PC-3 (cell line): ENCODE measurements at regions not wholly inside any gene's neighbourhood (a gene's known extent, or its start where the extent isn't known, plus 50 kb on each side); places are given as distances from the start of the nearest gene placed in this dataset.

Source experiments
- ATAC-seq: fragments of 200-7000 bp; cut with Tn5 transposase; 2 replicates; pipeline ENCODE4 v1.9.1; 2020; ENCODE audit warnings: mild to moderate bottlenecking, moderate library complexity
- BruUV-seq: library from RNA; stranded (reverse); fragments of 400-500 nt; replicated peaks from 2 replicates; lab custom pipeline; 2021; lab: Mats Ljungman, UMichigan
- CTCF ChIA-PET: fragments of 300-600 bp; sonication (Branson Sonifier 250); formaldehyde crosslinking; loops from one replicate; lab custom pipeline; 2022; ENCODE audit warnings: antibody characterized with exemption; lab: Charles Lee
- POLR2A ChIA-PET: fragments of 300-600 bp; sonication (Branson Sonifier 250); formaldehyde crosslinking; loops from one replicate; lab custom pipeline; 2022; ENCODE audit warnings: antibody characterized with exemption; ENCODE audit not compliant: unreplicated experiment; lab: Charles Lee
- DNase-seq: peaks from one replicate; pipeline ENCODE4 v3.0.0-alpha.2; 2015
- H2AFZ ChIP-seq: fragments of 300-600 bp; sonication (generic); 2 replicates; pipeline ENCODE4 v1.6.0; 2016; ENCODE audit warnings: antibody characterized with exemption, low read length
- H3F3A ChIP-seq: fragments of 300-600 bp; sonication (generic); one replicate; pipeline ENCODE4 v1.6.0; 2017; ENCODE audit warnings: antibody characterized with exemption, low read length, control low read depth, mild to moderate bottlenecking; ENCODE audit not compliant: unreplicated experiment
- H3K27ac ChIP-seq: fragments of 300-600 bp; sonication (generic); 2 replicates; pipeline ENCODE4 v1.5.1; 2016; ENCODE audit warnings: mild to moderate bottlenecking, low read length
- H3K27me3 ChIP-seq: fragments of 300-600 bp; sonication (generic); 2 replicates; pipeline ENCODE4 v1.6.1; 2016; ENCODE audit warnings: low read length, mixed read lengths
- H3K36me3 ChIP-seq: fragments of 300-600 bp; sonication (generic); 2 replicates; pipeline ENCODE4 v1.6.1; 2016; ENCODE audit warnings: low read depth, mixed run types, low read length, mixed read lengths
- H3K4me1 ChIP-seq: fragments of 300-600 bp; sonication (generic); 2 replicates; pipeline ENCODE4 v1.5.1; 2016; ENCODE audit warnings: low read length; ENCODE audit not compliant: insufficient read depth
- H3K4me2 ChIP-seq: fragments of 300-600 bp; sonication (generic); 2 replicates; pipeline ENCODE4 v1.6.0; 2016; ENCODE audit warnings: low read length
- H3K4me3 ChIP-seq: fragments of 300-600 bp; sonication (generic); 2 replicates; pipeline ENCODE4 v1.5.1; 2016; ENCODE audit warnings: mild to moderate bottlenecking, low read length, mixed read lengths
- H3K79me2 ChIP-seq: fragments of 300-600 bp; sonication (generic); 2 replicates; pipeline ENCODE4 v1.6.1; 2017; ENCODE audit warnings: low read length, mixed read lengths
- H3K9ac ChIP-seq: fragments of 300-600 bp; sonication (generic); 2 replicates; pipeline ENCODE4 v1.6.0; 2016; ENCODE audit warnings: mild to moderate bottlenecking, low read length
- H3K9me2 ChIP-seq: fragments of 300-600 bp; sonication (generic); replicated peaks from 2 replicates; pipeline ENCODE4 v1.6.1; 2016; ENCODE audit warnings: mixed run types, low read length, mixed read lengths
- H3K9me3 ChIP-seq: fragments of 300-600 bp; sonication (generic); 2 replicates; pipeline ENCODE4 v1.6.1; 2016; ENCODE audit warnings: low read length, mixed read lengths
- H4K20me1 ChIP-seq: fragments of 300-600 bp; sonication (generic); 2 replicates; pipeline ENCODE4 v1.6.1; 2016; ENCODE audit warnings: low read length, mixed read lengths
- EZH2 ChIP-seq: fragments of 300-600 bp; sonication (generic); IDR thresholded peaks from one replicate; pipeline ENCODE4 v1.6.1; 2017; ENCODE audit warnings: antibody characterized with exemption, mild to moderate bottlenecking, low read length; ENCODE audit not compliant: unreplicated experiment
- EZH2phosphoT487 ChIP-seq: fragments of 300-600 bp; sonication (generic); IDR thresholded peaks from 2 replicates; pipeline ENCODE4 v1.6.1; 2018; ENCODE audit warnings: mild to moderate bottlenecking, antibody characterized with exemption, low read length, borderline replicate concordance
- intact Hi-C: fragments of 100-400 bp; cut with micrococcal nuclease; formaldehyde crosslinking; loops from 2 replicates; pipeline ENCODE4 v1.9.0; 2023
- TF ChIP-seq, protein P1 (sequence below): fragments of 300-600 bp; sonication (generic); conservative IDR thresholded peaks from 2 replicates; pipeline ENCODE4 v1.5.1; 2017; ENCODE audit warnings: antibody characterized with exemption, low read depth, mild to moderate bottlenecking, low read length

DNA sequence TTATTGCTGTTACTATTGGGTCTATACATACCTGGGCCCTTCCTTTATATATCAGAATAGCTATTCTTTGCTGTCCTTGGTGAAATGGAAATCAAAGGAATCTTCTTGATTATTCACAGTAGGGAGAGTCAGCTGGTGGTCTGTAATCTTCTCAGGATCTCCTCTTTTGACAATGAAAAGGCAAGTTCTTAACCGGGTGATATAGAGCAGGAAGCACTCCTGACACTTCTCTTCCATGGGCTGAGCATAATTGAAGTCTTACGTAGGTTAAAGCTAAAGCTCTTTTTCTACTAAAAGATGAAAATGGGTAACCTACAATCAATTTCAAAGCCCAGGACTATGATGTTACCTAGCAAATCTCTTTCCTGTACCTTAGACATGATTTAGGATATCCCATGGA is 274.9 kb upstream of the LCORL start:
- POLR2A ChIA-PET = interaction anchor here (0.7 kb wide), 1 partner anchor 50 kb away, joined by 5 read pairs; no protein-coding TSS in a partner anchor
- H3K79me2 ChIP-seq = no peaks in the 10 kb centered on the region
- no TSS peak for BruUV-seq
- no peaks in the 10 kb centered on the region for H3K9me2 ChIP-seq
- H3K9ac ChIP-seq = no peak overlapping the region
- no peak overlapping the region for H2AFZ ChIP-seq
- no peak for ATAC-seq
- intact Hi-C loops = no loop called here
- H3K27me3 ChIP-seq = peaks cover 8% of the 10 kb centered on the region
- H3K4me1 ChIP-seq = no peaks in the 10 kb centered on the region
- no peaks in the 10 kb centered on the region for H3K36me3 ChIP-seq
- TF ChIP-seq, protein P1, sequence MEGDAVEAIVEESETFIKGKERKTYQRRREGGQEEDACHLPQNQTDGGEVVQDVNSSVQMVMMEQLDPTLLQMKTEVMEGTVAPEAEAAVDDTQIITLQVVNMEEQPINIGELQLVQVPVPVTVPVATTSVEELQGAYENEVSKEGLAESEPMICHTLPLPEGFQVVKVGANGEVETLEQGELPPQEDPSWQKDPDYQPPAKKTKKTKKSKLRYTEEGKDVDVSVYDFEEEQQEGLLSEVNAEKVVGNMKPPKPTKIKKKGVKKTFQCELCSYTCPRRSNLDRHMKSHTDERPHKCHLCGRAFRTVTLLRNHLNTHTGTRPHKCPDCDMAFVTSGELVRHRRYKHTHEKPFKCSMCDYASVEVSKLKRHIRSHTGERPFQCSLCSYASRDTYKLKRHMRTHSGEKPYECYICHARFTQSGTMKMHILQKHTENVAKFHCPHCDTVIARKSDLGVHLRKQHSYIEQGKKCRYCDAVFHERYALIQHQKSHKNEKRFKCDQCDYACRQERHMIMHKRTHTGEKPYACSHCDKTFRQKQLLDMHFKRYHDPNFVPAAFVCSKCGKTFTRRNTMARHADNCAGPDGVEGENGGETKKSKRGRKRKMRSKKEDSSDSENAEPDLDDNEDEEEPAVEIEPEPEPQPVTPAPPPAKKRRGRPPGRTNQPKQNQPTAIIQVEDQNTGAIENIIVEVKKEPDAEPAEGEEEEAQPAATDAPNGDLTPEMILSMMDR = no peak
- TF ChIP-seq EZH2phosphoT487 (no peak), EZH2 (no peak)
- H3F3A ChIP-seq = no peaks in the 10 kb centered on the region
- no peaks in the 10 kb centered on the region for H3K9me3 ChIP-seq
- H3K4me3 ChIP-seq = no peak overlapping the region
- no peak overlapping the region for H3K27ac ChIP-seq
- H3K4me2 ChIP-seq = no peak overlapping the region
- CTCF ChIA-PET = no interaction called here
- DNase-seq = no peak
- H4K20me1 ChIP-seq = no peaks in the 10 kb centered on the region

DNA sequence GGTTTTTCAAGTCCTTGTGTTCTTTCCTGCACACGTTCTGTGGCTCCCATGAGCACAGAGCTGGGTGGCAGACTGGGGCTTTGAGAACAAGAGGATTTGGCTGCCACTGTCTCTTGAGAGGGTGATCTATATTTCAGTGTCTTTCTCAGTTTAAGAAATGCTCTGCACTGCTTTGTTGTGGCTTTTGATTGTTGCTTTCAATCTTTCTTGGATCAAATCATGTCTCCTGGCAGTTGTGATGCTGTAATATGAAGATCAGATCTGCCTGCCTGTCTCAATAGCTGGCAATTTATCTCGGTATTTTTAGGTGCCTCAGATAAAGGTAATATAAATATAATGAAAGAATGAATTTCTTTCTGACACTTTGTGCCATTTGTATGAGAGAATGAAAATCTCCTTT is 273.3 kb upstream of the LCORL start:
- Histone ChIP-seq H3K9ac (no peak overlapping the region), H3K27me3 (peaks cover 8% of the 10 kb centered on the region), H2AFZ (no peak overlapping the region), H3K36me3 (no peaks in the 10 kb centered on the region), H3K9me3 (no peaks in the 10 kb centered on the region), H3K9me2 (no peaks in the 10 kb centered on the region), H3K4me1 (no peaks in the 10 kb centered on the region), H4K20me1 (no peaks in the 10 kb centered on the region), H3K27ac (no peak overlapping the region), H3F3A (no peaks in the 10 kb centered on the region), H3K79me2 (no peaks in the 10 kb centered on the region), H3K4me2 (no peak overlapping the region), H3K4me3 (no peak overlapping the region)
- ChIA-PET POLR2A (no interaction called here), CTCF (no interaction called here)
- ATAC-seq (no peak), DNase-seq (no peak)
- intact Hi-C loops = no loop called here
- TF ChIP-seq EZH2phosphoT487 = no peak
- TF ChIP-seq EZH2 = no peak
- TF ChIP-seq, protein P1 = no peak
- no TSS peak for BruUV-seq

- no peaks in the 10 kb centered on the region for H3K9me2 ChIP-seq
- H3F3A ChIP-seq = no peaks in the 10 kb centered on the region
- no peaks in the 10 kb centered on the region for H3K4me1 ChIP-seq
- intact Hi-C loops = no loop called here
- POLR2A ChIA-PET = no interaction called here
- no peaks in the 10 kb centered on the region for H3K36me3 ChIP-seq
- no peak overlapping the region for H3K9ac ChIP-seq
- H3K9me3 ChIP-seq = no peaks in the 10 kb centered on the region
- H2AFZ ChIP-seq = no peak overlapping the region
- no peak overlapping the region for H3K4me2 ChIP-seq
- no peak for ATAC-seq
- H3K27me3 ChIP-seq = peaks cover 8% of the 10 kb centered on the region
- H3K27ac ChIP-seq = no peak overlapping the region
- BruUV-seq = no TSS peak
- CTCF ChIA-PET = no interaction called here
- no peak for DNase-seq
- TF ChIP-seq EZH2phosphoT487 (no peak), EZH2 (no peak)
- TF ChIP-seq, protein P1 = no peak
- no peaks in the 10 kb centered on the region for H4K20me1 ChIP-seq
- H3K4me3 ChIP-seq = no peak overlapping the region
- no peaks in the 10 kb centered on the region for H3K79me2 ChIP-seq
Observed at GRCh38 chr4:18294021-18294420, 272.5 kb upstream of the LCORL start.
